Midbrain (tissue), 1 donor: ENCODE measurements at regions not wholly inside any gene's neighbourhood (a gene's known extent, or its start where the extent isn't known, plus 50 kb on each side); places are given as distances from the start of the nearest gene placed in this dataset.

Source experiments
- DNase-seq: peaks from one replicate; lab custom pipeline; 2025; lab: John Stamatoyannopoulos, UW

- no peak for DNase-seq
These were observed 63.5 kb upstream of the C1GALT1 start for GRCh38 chr7:7118822-7119221.

GRCh38 chr7:7119729-7120128 is 62.6 kb upstream of the C1GALT1 start:
- no peak for DNase-seq

GRCh38 chr7:7122033-7122478 is 60.3 kb upstream of the C1GALT1 start:
- no peak for DNase-seq

GRCh38 chr7:7122701-7123281 is 59.6 kb upstream of the C1GALT1 start:
- no peak for DNase-seq

GRCh38 chr7:7125963-7126362 is 56.4 kb upstream of the C1GALT1 start:
- no peak for DNase-seq

- no peak for DNase-seq
These were observed 54.6 kb upstream of the C1GALT1 start for GRCh38 chr7:7127773-7128172.

GRCh38 chr7:7129381-7129780 is 53.0 kb upstream of the C1GALT1 start:
- no peak for DNase-seq

GRCh38 chr7:7131273-7131672 is 51.1 kb upstream of the C1GALT1 start:
- DNase-seq: no peak
